ENCODE measurements at regions not wholly inside any gene's neighbourhood (a gene's known extent, or its start where the extent isn't known, plus 50 kb on each side); places are given as distances from the start of the nearest gene placed in this dataset.
"Not testable (repeated sequence)": the region's sequence is repeated elsewhere in the genome, so short reads cannot be mapped to it uniquely, and the experiment has no call there.

- DNase-seq (ENCODE audit: low read depth), result no peak
Measured at GRCh38 chr11:37248145-37248544, 650.1 kb upstream of the RAG2 start.

- DNase-seq (ENCODE audit: low read depth), result not testable (repeated sequence)
Measured at GRCh38 chr11:37246092-37246491, 648.1 kb upstream of the RAG2 start.

- peak; percentile 1 for DNase-seq (ENCODE audit: low read depth)
Measured at GRCh38 chr11:37230865-37231264, 632.8 kb upstream of the RAG2 start.

GRCh38 chr11:37223962-37224361 is 625.9 kb upstream of the RAG2 start:
- DNase-seq (ENCODE audit: low read depth), result no peak

- no peak for DNase-seq (ENCODE audit: low read depth)
Measured at GRCh38 chr11:37203006-37203405, 605.0 kb upstream of the RAG2 start.

- no peak for DNase-seq (ENCODE audit: low read depth)
Measured at GRCh38 chr11:37199082-37199481, 601.0 kb upstream of the RAG2 start.

- DNase-seq (ENCODE audit: low read depth), result no peak
Measured at GRCh38 chr11:37184326-37184725, 586.3 kb upstream of the RAG2 start.

GRCh38 chr11:37182031-37182430 is 584.0 kb upstream of the RAG2 start:
- no peak for DNase-seq (ENCODE audit: low read depth)

GRCh38 chr11:37177721-37178120 is 579.7 kb upstream of the RAG2 start:
- no peak for DNase-seq (ENCODE audit: low read depth)

GRCh38 chr11:37171451-37171850 is 573.4 kb upstream of the RAG2 start:
- DNase-seq (ENCODE audit: low read depth), result no peak

- DNase-seq (ENCODE audit: low read depth), result no peak
Measured at GRCh38 chr11:37170311-37170710, 572.3 kb upstream of the RAG2 start.

GRCh38 chr11:37145434-37145833 is 547.4 kb upstream of the RAG2 start:
- DNase-seq (ENCODE audit: low read depth), result not testable (repeated sequence)

GRCh38 chr11:37142591-37142990 is 544.6 kb upstream of the RAG2 start:
- no peak for DNase-seq (ENCODE audit: low read depth)

- DNase-seq (ENCODE audit: low read depth), result peak; percentile 6
Measured at GRCh38 chr11:37141707-37142106, 543.7 kb upstream of the RAG2 start.

- DNase-seq (ENCODE audit: low read depth), result not testable (repeated sequence)
Measured at GRCh38 chr11:37135606-37136005, 537.6 kb upstream of the RAG2 start.

GRCh38 chr11:37134637-37135036 is 536.6 kb upstream of the RAG2 start:
- DNase-seq (ENCODE audit: low read depth), result no peak

- no peak for DNase-seq (ENCODE audit: low read depth)
Measured at GRCh38 chr11:37124384-37124783, 526.3 kb upstream of the RAG2 start.

GRCh38 chr11:37115963-37116362 is 517.9 kb upstream of the RAG2 start:
- no peak for DNase-seq (ENCODE audit: low read depth)

- DNase-seq (ENCODE audit: low read depth), result no peak
Measured at GRCh38 chr11:37110385-37110784, 512.3 kb upstream of the RAG2 start.

- DNase-seq (ENCODE audit: low read depth), result no peak
Measured at GRCh38 chr11:37109286-37109585, 511.2 kb upstream of the RAG2 start.

GRCh38 chr11:37108436-37109285 is 510.6 kb upstream of the RAG2 start:
- DNase-seq (ENCODE audit: low read depth), result peak; percentile 51

- no peak for DNase-seq (ENCODE audit: low read depth)
Measured at GRCh38 chr11:37107831-37108230, 509.8 kb upstream of the RAG2 start.

GRCh38 chr11:37107415-37107814 is 509.4 kb upstream of the RAG2 start:
- DNase-seq (ENCODE audit: low read depth), result no peak

- DNase-seq (ENCODE audit: low read depth), result no peak
Measured at GRCh38 chr11:37105427-37105826, 507.4 kb upstream of the RAG2 start.

Data from HT1080 (cell line).